Hepatocyte (in vitro differentiated cells): ENCODE measurements at regions not wholly inside any gene's neighbourhood (a gene's known extent, or its start where the extent isn't known, plus 50 kb on each side); places are given as distances from the start of the nearest gene placed in this dataset.

ENCODE experiments used
- DNase-seq: peaks from one replicate; pipeline ENCODE4 v3.0.0-alpha.2; 2016; ENCODE audit warnings: low spot score
- H2AFZ ChIP-seq: fragments of 200-600 bp; sonication (generic); 2 replicates; pipeline ENCODE4 v1.6.0; 2016; ENCODE audit warnings: antibody characterized with exemption, mild to moderate bottlenecking
- H3K27ac ChIP-seq: fragments of 200-600 bp; sonication (generic); 2 replicates; pipeline ENCODE4 v1.5.1; 2016; ENCODE audit warnings: mild to moderate bottlenecking
- H3K27me3 ChIP-seq: fragments of 200-600 bp; sonication (generic); 2 replicates; pipeline ENCODE4 v1.6.1; 2016
- H3K36me3 ChIP-seq: fragments of 200-600 bp; sonication (generic); replicated peaks from 2 replicates; pipeline ENCODE4 v1.5.1; 2016; ENCODE audit warnings: low read depth; ENCODE audit not compliant: insufficient read depth
- H3K4me1 ChIP-seq: fragments of 200-600 bp; sonication (generic); 2 replicates; pipeline ENCODE4 v1.5.1; 2016; ENCODE audit warnings: mild to moderate bottlenecking, moderate library complexity; ENCODE audit not compliant: insufficient read depth
- H3K4me2 ChIP-seq: fragments of 200-600 bp; sonication (generic); 2 replicates; pipeline ENCODE4 v1.6.0; 2016
- H3K4me3 ChIP-seq: fragments of 200-600 bp; sonication (generic); 2 replicates; pipeline ENCODE4 v1.5.1; 2016; ENCODE audit warnings: mild to moderate bottlenecking
- H3K79me2 ChIP-seq: fragments of 200-600 bp; sonication (generic); 2 replicates; pipeline ENCODE4 v1.6.0; 2017; ENCODE audit warnings: mild to moderate bottlenecking
- H3K9me2 ChIP-seq: fragments of 200-600 bp; sonication (generic); replicated peaks from 2 replicates; pipeline ENCODE4 v1.6.0; 2017; ENCODE audit warnings: mild to moderate bottlenecking; ENCODE audit not compliant: insufficient read depth
- H3K9me3 ChIP-seq: fragments of 200-600 bp; sonication (generic); 2 replicates; pipeline ENCODE4 v1.5.1; 2016; ENCODE audit warnings: low read depth, mild to moderate bottlenecking
- H4K20me1 ChIP-seq: fragments of 200-600 bp; sonication (generic); 2 replicates; pipeline ENCODE4 v1.6.0; 2016; ENCODE audit warnings: mild to moderate bottlenecking; ENCODE audit not compliant: insufficient read depth, poor library complexity, severe bottlenecking
- EZH2 ChIP-seq: fragments of 200-600 bp; sonication (generic); IDR thresholded peaks from 2 replicates; pipeline ENCODE4 v1.6.1; 2016; ENCODE audit warnings: antibody characterized with exemption, mild to moderate bottlenecking, borderline replicate concordance
- EZH2phosphoT487 ChIP-seq: fragments of 200-600 bp; sonication (generic); IDR thresholded peaks from one replicate; pipeline ENCODE4 v1.6.1; 2018; ENCODE audit warnings: antibody characterized with exemption, mild to moderate bottlenecking, low read depth, moderate library complexity; ENCODE audit not compliant: unreplicated experiment, severe bottlenecking
- WGBS: methylation state at CpG from one replicate; pipeline ENCODE4 v1.1.6; 2016; ENCODE audit warnings: low lambda C conversion rate; ENCODE audit errors: missing lambda C conversion rate; 5-methylcytosine and 5-hydroxymethylcytosine counted together
- TF ChIP-seq, protein P1 (sequence below): fragments of 200-600 bp; sonication (generic); IDR thresholded peaks from 2 replicates; pipeline ENCODE4 v1.5.1; 2016; ENCODE audit warnings: antibody characterized with exemption, mild to moderate bottlenecking; ENCODE audit not compliant: poor library complexity

DNA sequence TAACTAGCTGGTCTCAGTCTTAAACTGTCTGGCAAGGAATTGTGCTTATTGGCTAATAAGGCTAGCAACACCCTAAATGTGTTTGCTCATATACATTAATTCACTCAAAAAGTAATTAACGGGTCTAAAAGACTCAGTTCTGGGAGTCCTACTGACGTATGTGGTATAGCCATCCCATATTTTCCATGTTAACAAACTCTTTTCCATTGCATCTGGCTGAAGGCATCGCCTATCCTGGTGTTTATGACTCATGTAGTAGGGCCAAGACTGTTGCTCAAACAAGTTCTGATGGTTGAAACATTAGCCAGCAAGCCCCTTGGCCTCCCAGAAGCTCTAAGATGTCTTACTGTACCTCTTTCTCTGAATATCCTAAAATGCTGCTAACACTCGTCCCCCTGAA, 98.5 kb downstream of the PHLDA1 start:
- Histone ChIP-seq H3K27ac (no peak overlapping the region), H3K4me2 (no peak overlapping the region)
- WGBS, result 80% methylated on average over 4 of the region's 4 CpGs

DNA sequence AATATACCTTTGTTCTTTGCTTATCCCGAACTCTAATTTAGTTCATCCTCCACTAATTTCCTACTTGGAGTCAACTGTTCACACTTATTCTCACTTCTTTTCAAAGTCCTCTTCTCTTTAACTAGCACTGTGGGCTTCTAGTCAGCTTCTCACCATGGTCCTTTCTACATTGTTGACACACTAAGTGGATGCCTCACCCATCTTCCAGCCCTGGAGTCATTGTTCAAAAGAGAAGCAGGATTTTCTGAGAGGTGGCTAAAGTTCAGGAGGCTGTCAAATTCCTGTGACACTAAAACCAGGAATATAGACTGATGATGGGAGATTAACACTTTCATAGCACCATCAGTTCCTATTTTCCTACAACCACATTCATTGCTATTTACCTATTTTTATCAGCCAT, 99.3 kb downstream of the PHLDA1 start:
- TF ChIP-seq EZH2 (no peak), EZH2phosphoT487 (no peak)
- TF ChIP-seq, protein P1, sequence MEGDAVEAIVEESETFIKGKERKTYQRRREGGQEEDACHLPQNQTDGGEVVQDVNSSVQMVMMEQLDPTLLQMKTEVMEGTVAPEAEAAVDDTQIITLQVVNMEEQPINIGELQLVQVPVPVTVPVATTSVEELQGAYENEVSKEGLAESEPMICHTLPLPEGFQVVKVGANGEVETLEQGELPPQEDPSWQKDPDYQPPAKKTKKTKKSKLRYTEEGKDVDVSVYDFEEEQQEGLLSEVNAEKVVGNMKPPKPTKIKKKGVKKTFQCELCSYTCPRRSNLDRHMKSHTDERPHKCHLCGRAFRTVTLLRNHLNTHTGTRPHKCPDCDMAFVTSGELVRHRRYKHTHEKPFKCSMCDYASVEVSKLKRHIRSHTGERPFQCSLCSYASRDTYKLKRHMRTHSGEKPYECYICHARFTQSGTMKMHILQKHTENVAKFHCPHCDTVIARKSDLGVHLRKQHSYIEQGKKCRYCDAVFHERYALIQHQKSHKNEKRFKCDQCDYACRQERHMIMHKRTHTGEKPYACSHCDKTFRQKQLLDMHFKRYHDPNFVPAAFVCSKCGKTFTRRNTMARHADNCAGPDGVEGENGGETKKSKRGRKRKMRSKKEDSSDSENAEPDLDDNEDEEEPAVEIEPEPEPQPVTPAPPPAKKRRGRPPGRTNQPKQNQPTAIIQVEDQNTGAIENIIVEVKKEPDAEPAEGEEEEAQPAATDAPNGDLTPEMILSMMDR, result no peak

More for the DNA sequence above, 98.5 kb downstream of the PHLDA1 start:
- Histone ChIP-seq H2AFZ (no peak overlapping the region), H3K27me3 (no peaks in the 10 kb centered on the region), H3K9me2 (no peaks in the 10 kb centered on the region), H3K4me3 (no peak overlapping the region), H3K9me3 (no peaks in the 10 kb centered on the region), H3K4me1 (no peaks in the 10 kb centered on the region), H3K36me3 (no peaks in the 10 kb centered on the region), H3K79me2 (no peaks in the 10 kb centered on the region), H4K20me1 (no peaks in the 10 kb centered on the region)
- TF ChIP-seq EZH2 (no peak), EZH2phosphoT487 (no peak)
- TF ChIP-seq, protein P1, result no peak
- DNase-seq, result peak; percentile 40

GRCh38 chr12:75923964-75924666, 107.5 kb downstream of the PHLDA1 start:
- no peak for TF ChIP-seq EZH2
- TF ChIP-seq, protein P1, result no peak
- TF ChIP-seq EZH2phosphoT487, result no peak
- Histone ChIP-seq H3K4me2 (no peak overlapping the region), H3K36me3 (no peaks in the 10 kb centered on the region), H4K20me1 (no peaks in the 10 kb centered on the region), H2AFZ (no peak overlapping the region), H3K27ac (no peak overlapping the region), H3K79me2 (no peaks in the 10 kb centered on the region), H3K9me2 (no peaks in the 10 kb centered on the region), H3K4me1 (peaks cover 7% of the 10 kb centered on the region), H3K4me3 (no peak overlapping the region), H3K27me3 (no peaks in the 10 kb centered on the region), H3K9me3 (no peaks in the 10 kb centered on the region)
- no peak for DNase-seq
- 90% methylated on average over 3 of the region's 3 CpGs for WGBS

More for the DNA sequence above, 99.3 kb downstream of the PHLDA1 start:
- H4K20me1 ChIP-seq, result no peaks in the 10 kb centered on the region
- no peak for DNase-seq
- no peaks in the 10 kb centered on the region for H3K9me2 ChIP-seq
- H3K27ac ChIP-seq, result no peak overlapping the region
- H3K36me3 ChIP-seq, result no peaks in the 10 kb centered on the region
- no peak overlapping the region for H3K4me3 ChIP-seq
- H3K27me3 ChIP-seq, result no peaks in the 10 kb centered on the region
- no peaks in the 10 kb centered on the region for H3K4me1 ChIP-seq
- H2AFZ ChIP-seq, result no peak overlapping the region
- 65% methylated on average over 1 of the region's 1 CpG for WGBS
- no peak overlapping the region for H3K4me2 ChIP-seq
- H3K9me3 ChIP-seq, result no peaks in the 10 kb centered on the region
- H3K79me2 ChIP-seq, result no peaks in the 10 kb centered on the region
